ENCODE measurements at regions not wholly inside any gene's neighbourhood (a gene's known extent, or its start where the extent isn't known, plus 50 kb on each side); places are given as distances from the start of the nearest gene placed in this dataset.

DNA sequence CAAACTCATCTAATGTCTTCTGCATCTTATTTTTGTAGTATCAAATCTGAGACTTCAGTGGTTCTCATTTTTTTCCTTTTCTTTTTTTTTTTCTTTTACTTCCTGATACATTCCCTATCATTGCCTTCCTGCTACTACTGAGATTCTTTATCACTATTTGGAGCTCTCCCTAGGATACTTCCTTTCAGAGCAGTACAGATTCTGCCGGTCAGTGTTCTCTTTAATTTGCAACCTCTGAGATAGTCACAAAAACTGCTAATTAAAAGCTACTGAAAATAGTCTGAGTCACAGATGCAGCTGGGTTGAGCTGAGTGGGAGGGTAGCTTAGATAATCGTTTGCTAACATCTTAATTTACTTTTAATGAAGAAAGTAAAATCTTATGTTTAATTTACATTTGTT, 1279.7 kb downstream of the ARAP2 start:
- TF ChIP-seq CSDC2 (CRISPR knock-in tag; IDR thresholded peaks at IDR 0.05) = no peak
- TF ChIP-seq, protein P1, sequence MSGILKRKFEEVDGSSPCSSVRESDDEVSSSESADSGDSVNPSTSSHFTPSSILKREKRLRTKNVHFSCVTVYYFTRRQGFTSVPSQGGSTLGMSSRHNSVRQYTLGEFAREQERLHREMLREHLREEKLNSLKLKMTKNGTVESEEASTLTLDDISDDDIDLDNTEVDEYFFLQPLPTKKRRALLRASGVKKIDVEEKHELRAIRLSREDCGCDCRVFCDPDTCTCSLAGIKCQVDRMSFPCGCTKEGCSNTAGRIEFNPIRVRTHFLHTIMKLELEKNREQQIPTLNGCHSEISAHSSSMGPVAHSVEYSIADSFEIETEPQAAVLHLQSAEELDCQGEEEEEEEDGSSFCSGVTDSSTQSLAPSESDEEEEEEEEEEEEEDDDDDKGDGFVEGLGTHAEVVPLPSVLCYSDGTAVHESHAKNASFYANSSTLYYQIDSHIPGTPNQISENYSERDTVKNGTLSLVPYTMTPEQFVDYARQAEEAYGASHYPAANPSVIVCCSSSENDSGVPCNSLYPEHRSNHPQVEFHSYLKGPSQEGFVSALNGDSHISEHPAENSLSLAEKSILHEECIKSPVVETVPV (CRISPR knock-in tag; IDR thresholded peaks at IDR 0.05) = no peak
- TF ChIP-seq ISL1 (CRISPR knock-in tag; IDR thresholded peaks at IDR 0.05) = no peak
- TF ChIP-seq ZFP3 (CRISPR knock-in tag; IDR thresholded peaks at IDR 0.05) = no peak
- TF ChIP-seq OSR1 (CRISPR knock-in tag; IDR thresholded peaks at IDR 0.05) = no peak
- TF ChIP-seq TOX (CRISPR knock-in tag; IDR thresholded peaks at IDR 0.05; ENCODE audit: borderline replicate concordance) = no peak
- no peak for TF ChIP-seq ZC3H10 (CRISPR knock-in tag; IDR thresholded peaks at IDR 0.05)
- TF ChIP-seq, protein P2, sequence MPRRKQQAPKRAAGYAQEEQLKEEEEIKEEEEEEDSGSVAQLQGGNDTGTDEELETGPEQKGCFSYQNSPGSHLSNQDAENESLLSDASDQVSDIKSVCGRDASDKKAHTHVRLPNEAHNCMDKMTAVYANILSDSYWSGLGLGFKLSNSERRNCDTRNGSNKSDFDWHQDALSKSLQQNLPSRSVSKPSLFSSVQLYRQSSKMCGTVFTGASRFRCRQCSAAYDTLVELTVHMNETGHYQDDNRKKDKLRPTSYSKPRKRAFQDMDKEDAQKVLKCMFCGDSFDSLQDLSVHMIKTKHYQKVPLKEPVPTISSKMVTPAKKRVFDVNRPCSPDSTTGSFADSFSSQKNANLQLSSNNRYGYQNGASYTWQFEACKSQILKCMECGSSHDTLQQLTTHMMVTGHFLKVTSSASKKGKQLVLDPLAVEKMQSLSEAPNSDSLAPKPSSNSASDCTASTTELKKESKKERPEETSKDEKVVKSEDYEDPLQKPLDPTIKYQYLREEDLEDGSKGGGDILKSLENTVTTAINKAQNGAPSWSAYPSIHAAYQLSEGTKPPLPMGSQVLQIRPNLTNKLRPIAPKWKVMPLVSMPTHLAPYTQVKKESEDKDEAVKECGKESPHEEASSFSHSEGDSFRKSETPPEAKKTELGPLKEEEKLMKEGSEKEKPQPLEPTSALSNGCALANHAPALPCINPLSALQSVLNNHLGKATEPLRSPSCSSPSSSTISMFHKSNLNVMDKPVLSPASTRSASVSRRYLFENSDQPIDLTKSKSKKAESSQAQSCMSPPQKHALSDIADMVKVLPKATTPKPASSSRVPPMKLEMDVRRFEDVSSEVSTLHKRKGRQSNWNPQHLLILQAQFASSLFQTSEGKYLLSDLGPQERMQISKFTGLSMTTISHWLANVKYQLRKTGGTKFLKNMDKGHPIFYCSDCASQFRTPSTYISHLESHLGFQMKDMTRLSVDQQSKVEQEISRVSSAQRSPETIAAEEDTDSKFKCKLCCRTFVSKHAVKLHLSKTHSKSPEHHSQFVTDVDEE (CRISPR knock-in tag; IDR thresholded peaks at IDR 0.05) = no peak
- TF ChIP-seq, protein P3, sequence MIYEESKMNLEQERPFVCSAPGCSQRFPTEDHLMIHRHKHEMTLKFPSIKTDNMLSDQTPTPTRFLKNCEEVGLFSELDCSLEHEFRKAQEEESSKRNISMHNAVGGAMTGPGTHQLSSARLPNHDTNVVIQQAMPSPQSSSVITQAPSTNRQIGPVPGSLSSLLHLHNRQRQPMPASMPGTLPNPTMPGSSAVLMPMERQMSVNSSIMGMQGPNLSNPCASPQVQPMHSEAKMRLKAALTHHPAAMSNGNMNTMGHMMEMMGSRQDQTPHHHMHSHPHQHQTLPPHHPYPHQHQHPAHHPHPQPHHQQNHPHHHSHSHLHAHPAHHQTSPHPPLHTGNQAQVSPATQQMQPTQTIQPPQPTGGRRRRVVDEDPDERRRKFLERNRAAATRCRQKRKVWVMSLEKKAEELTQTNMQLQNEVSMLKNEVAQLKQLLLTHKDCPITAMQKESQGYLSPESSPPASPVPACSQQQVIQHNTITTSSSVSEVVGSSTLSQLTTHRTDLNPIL (CRISPR knock-in tag; IDR thresholded peaks at IDR 0.05; ENCODE audit: low read depth) = no peak

Measured in SK-N-SH treated with all-trans-retinoic acid at 6 μM for 48 hours (cell line).